GM19035 (cell line): ENCODE measurements at regions not wholly inside any gene's neighbourhood (a gene's known extent, or its start where the extent isn't known, plus 50 kb on each side); places are given as distances from the start of the nearest gene placed in this dataset.
"Not testable (repeated sequence)": the region's sequence is repeated elsewhere in the genome, so short reads cannot be mapped to it uniquely, and the experiment has no call there.

Experiments
- ATAC-seq: cut with Tn5 transposase; IDR thresholded peaks from one replicate; pipeline ENCODE4 v1.9.1; 2021; ENCODE audit not compliant: unreplicated experiment

DNA sequence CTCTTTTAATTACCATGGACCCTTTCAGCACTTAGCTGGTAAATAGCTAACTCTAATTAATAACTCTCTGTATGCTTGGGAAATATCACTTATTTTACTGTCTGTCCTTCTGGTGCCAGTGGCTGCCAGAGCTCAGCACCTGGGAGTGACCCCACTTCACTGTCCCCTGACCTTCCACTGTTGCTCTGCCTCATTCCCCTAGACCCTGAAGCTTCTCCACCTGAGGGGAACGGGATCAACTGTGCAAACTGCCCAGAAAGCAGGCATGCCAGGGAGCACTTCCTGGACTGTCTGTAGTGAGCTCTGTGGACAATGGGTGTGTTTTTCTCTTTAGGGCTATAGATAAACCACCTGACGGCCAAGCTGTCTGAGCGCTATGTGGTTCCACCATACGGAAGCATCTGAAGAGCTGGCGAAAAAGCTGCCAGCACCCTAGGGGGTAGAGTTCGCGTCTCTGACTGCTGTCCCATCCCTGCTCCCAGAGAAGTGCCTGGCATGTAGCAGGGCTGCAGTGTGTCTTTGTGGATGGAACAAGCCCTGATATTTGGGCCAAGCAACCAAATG, 106.3 kb upstream of the FOXA2 start:
- no peak for ATAC-seq

DNA sequence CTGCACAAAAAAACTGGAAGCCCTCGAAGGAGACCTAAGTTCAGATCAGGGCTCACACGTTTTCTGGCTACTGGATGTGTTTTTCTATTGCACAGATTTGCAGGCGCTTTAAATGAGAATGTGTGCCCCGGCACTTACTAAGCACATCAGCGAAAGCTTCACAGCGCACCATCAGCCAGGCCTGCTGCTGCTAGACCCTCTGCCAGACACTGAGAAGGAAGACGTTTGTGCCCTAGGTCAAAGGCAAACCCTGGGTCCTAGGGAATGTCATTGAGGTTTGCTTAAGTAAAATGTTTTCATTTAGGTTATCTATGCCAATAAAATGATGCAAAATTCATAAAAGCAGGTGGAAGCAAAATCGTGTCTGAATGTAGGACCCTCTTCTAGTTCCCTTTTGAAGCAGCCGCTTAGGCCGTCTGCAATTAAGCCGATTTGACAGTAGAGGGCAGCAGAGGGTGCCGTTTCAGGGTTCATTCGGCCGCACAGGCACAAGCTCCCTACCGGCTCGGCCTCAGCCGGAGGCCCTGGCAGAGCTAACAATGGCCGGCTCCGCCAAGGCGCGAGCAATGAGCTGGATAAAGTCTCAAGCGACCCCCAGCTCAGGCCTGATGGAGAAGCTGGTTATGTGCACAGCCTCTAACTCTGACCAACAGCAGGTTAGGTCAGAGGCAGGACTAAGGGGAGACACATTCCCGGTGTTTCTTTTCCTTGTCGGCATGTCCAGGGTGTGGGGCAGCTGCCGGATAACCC, 107.2 kb upstream of the FOXA2 start:
- ATAC-seq, result peak; percentile 92

DNA sequence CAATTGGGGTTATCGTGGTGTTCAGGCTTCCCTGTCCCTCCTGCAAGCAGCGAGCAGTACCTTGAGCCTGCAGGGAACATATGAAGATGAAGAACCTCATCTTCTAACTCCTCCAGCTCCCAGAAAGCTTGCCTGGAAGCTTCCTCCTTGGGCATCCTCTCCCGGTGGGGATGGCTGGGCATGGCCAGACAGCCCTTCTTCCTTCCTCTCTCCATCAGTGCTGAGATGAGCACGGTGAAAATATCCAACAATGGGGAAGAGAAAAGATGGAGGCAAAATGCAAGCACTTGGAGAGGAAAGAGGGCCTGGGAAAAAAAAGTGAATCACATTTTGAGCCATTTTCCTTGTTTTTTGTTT, 107.7 kb upstream of the FOXA2 start:
- ATAC-seq, result no peak

DNA sequence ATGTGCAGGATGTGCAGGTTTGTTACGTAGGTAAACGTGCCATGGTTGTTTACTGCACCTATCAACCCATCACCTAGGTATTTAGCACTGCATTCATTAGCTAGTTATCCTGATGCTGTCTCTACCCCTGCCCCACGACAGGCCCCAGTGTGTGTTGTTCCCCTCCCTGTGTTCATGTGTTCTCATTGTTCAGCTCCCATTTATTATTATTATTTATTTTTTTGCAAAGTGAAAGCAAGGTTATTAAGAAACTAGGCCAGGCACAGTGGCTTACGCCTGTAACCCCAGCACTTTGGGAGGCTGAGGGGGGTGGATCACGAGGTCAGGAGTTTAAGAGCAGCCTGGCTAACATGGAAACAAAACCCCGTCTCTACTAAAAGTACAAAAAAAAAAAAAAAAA, 108.2 kb upstream of the FOXA2 start:
- ATAC-seq, result not testable (repeated sequence)

DNA sequence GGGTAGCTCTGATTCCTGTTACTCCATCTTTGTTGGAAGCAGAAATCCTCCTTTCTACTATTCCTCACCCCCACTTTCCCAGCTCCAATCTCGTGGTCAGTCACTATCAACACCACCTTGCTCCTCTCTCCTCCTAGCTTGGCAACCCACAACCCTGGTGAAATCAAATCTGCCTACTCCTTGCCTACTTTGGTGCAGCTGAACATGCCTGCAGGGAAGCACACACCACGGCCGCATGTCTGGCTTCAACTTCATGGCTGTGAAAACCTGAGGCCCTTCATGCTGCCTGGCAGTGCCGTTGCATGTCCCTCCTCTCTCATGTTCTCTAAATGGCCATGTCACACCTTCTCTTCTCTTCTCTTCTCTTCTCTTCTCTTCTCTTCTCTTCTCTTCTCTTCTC, 112.4 kb upstream of the FOXA2 start:
- ATAC-seq, result no peak

DNA sequence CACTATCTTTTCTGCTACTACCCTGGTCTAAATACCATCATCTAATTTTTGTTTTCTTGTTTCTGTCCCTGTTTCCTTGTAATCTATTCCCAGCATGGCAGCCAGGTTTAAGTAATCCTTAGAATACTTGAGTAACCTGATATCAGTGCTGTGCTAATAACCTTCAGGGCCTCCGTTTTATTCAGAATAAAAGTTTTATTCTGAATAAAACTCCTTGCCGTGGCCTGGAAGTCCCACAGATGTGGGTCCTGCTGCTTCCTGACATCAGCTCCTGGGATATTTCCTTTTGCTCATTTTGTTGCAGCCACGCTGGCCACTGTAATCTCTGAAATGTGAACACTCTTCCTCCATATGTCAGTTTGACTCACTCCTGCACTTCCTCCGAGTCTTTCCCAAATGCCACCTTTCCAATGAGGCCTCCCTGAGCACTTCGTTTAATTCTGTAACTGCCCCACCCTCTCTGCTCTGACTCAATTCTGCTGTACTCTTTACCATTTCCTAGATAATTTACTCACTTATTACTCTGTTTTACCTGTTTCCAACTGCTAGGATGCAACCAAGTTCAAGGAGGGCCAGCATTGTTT, 114.0 kb upstream of the FOXA2 start:
- ATAC-seq, result no peak

DNA sequence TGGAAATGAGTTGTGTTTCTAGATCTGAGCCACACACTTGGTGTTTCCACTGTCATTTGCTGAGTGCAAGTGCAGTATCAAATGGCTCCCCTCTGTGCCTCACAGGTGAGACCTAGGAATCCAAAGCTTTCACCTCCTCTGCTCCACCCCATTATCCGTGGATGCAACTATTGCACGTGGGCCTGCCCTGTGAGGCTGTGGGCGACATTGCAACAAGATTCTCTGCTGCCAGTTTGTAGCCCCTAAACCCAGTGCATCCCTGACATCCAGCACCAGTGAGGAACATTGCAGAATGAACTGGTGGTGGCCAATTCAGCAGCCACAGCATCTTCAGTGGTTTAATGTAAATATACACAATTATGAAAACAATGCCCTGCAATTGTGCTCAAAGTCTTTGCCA, 115.0 kb upstream of the FOXA2 start:
- ATAC-seq, result no peak

DNA sequence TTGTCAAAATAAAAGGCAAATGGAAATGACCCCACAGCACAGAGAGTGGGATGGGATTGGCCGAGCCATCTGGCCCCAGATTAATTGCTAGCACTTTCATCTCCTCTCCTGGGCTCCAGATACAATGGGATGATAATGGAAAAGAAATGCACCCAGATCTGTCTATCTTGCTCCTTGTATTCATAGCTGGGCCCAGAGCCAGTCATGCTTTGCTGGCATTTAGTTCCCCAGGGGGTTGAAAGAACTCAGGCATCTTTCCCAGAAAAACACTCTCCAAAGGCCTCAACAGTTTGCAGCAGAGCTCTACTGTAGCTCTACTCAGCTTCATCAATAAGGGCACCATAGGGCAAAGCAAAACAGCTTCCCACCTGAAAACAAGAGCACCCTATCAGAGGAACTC, 116.0 kb upstream of the FOXA2 start:
- no peak for ATAC-seq

DNA sequence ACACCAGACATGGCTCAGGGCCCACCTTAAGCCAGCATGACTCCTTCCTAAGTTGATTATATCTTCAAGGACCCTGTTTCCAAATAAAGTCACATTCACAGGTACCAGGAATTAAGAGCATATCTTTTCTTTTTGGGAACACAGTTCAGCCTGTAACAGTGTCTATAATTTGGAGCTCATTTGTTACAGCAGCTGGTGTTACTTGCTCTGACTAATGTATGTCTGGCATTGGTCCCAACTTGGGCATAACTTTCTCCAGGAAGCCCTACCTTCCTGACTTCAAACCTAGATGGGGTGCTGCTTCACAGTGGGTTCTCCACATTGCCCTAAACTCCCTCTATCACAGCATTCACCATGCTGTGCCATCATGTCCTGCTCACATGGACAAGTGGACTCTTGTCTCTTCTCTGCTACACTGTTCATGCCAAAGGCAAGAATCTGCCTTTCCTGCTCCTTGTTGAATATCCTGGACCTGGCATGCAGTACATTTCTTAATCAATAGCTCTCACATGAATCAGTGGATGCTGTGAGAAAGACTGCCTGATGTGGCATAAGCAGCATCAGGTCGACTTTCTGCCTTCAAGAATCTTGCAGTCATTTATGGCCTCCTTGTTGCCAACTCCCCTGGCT, 117.4 kb upstream of the FOXA2 start:
- ATAC-seq, result no peak

DNA sequence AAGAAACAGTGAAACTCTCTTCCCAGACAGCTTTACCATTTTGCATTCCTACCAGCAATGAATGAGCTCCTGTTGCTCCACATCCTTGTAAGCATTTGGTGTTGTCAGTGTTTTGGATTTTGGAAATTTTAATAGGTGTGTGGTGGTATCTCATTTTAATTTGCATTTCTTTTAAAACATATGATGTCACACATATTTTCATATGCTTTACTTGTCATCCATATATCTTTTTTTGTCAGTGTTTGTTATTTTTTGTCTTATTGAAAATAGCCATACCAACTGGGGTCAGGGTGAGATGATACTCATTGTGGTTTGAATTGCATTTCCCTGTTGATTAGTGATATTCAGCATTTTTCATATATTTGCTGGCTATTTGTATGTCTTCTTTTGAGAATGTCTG, 119.5 kb upstream of the FOXA2 start:
- no peak for ATAC-seq

DNA sequence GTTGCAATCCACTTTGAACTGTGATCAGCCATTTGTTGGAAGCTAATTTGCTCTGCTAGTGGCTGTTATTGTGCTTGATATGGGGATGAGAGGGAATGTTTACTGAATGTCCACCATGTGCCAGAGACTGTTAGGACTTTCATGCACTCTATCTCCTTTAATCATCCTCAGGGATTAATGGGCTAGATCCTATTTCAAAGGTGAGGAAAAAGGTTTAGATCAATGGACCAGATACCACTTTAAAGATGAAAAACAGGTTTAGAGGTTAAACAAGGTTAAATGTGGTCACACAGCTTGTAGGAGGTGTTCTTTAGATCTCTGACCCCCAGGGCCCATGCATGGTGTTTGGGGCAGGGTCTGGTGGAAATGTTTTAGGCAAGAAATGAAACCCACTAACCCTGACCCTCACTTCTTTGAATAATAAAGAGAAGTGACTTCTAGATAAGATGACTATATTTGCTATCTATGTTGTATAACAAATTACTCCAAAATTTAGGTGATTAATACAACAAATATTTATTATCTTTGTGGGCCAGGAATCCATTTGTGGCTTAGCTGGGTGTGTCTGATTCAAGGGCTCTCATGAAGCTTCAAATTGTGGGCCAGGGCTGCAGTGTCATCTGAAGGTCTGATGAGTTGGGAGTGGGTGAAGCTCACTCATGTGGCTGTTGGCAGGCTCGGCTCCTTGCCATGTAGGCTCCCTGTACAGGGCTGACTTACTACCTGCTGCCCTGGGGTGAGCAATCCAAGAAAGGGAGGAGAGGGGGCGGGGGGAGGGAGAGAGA, 127.8 kb upstream of the FOXA2 start:
- ATAC-seq, result no peak

DNA sequence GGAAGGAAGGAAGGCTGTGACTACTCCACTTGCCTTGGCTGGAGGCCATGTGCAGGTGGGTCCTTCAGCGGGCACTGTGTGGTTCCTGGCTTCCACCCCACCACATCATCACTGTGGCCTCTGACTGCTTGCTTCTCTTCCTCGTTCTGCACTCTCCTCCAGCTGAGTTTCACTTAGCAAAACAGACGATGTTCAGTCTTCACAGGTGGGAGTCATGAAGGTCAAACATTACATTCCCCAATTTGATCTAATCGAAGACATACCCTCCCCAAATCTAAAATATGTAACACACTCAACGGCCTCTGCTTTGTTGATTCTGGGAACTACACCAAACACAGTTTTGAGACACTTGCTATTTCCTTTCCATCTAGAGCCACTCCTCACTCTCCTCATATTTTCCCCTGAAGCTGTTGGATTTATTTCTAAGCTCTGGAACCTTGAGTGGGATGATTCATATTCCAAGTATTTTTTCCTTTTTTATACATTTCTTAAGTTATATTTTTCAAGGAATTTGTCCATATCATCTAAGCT, 132.5 kb upstream of the FOXA2 start:
- no peak for ATAC-seq

DNA sequence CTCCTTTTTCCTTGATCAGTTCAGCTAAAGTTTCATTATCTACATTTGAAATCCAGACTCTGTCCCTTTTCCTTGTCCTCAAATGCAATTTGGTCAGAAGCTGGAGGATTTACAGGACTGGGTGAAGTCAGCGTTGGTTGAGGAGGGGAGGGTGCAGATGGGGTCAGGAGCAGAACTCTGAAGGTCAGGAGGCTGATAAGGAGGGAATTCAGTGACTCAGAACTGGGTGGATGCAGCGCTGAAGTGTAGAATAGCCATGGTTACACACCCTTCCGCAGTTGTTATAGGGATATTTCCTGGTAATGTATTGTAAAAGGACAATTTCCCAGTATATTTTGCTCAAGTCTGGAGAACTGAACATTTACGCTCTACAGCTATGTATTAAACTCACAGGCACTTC, 133.1 kb upstream of the FOXA2 start:
- no peak for ATAC-seq

DNA sequence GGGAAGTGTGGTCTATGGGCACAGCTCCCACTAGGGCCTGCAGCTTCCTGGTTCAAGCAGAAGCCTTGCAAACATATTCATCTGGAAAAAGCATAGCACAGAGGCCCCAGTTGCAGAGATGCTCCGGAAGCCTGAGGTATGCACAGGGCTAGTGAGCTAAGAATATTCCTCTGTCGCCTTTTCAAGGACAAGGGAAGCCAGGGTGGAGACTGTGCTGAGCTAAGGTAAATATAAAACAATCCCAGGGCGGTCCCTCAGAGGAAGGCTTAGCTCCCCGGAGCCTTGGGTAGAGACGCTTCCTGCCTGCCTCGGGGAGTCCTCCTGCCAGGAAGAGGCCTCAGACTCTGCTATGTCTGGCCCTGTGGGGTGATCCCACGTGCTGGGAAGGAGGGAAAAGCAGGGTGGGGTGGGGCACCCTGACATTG, 134.8 kb upstream of the FOXA2 start:
- no peak for ATAC-seq

DNA sequence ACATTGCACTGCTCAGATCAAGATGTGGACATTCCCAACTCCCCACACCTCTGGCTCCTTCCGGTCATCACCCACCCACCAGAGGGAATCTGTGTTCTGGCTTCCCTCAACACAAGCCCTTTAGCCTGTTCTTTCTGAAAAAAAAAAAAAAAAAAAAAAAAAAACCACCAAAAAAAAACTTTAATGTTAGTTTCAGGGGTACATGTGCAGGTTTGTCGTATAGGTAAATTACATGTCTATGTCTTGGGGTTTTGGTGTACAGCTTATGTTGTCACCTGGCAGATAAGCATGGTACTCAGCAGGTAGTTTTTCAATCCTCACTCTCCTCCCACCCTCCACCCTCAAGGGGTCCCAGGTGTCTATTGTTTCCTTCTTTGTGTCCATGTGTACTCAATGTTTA, 135.8 kb upstream of the FOXA2 start:
- ATAC-seq, result no peak

DNA sequence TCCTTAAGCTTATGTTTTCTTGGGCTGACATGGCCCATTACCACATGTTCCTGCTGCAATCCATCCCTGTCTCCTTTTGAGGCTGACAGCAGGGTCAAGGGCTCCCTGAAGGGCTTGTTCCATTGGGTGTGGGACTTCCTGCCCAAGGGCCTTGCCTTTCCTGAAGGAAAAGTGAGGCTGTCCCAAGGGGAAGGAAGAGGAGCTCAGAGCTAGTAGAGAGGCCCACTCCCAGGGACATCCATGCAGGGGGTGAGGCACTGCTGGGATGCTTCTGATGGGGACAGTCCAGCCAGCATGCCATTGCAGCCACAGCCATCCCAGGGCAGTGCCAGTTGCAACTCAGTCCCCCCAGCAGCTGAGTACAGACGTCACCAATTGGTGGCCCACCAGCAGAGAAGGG, 138.4 kb upstream of the FOXA2 start:
- no peak for ATAC-seq

DNA sequence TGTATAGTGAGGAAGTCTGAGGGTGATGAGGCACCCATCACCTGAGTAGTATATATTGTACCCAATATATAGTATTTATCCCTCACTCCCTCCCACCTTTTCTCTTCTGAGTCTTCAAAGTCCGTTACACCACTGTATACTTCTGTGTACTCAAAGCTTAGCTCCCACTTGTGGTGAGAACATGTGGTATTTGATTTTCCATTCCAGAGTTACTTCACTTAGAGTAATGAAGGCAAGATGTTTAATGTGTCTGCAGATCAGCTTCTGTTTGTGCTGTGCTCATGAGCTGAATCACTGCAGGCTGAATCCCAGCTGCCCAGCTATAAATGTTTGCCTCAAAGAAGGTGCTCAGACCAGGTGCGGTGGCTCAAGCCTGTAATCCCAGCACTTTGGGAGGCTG, 139.3 kb upstream of the FOXA2 start:
- ATAC-seq, result no peak

DNA sequence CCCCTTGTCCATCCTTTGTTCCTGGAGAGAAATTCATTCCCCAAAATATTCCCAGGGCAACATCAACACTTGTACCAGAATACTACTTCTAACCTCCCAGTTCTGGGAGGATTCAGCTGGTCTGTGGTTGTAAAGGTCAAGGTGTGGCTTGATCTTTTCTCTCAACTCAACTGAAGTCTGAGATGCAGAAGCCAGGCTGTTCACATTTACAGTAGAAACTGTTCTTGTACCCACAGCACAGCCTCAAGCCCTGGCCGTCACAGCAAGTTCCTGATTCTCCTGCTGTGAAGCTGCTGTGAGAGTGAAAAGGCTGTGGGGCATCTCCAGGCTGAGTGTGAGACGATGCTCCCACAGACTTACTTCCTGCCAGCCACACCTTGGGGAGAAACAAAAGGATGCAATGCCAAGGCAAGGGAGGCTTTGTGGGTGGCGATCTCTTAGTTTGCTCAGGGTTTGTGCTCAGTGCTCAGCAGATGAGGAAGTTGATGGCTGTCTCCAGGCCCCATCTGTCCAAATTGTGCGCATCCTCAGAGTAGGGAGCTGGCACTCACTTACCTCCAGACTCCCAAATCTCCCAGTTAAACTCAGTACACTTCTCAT, 143.9 kb upstream of the FOXA2 start:
- ATAC-seq, result no peak

DNA sequence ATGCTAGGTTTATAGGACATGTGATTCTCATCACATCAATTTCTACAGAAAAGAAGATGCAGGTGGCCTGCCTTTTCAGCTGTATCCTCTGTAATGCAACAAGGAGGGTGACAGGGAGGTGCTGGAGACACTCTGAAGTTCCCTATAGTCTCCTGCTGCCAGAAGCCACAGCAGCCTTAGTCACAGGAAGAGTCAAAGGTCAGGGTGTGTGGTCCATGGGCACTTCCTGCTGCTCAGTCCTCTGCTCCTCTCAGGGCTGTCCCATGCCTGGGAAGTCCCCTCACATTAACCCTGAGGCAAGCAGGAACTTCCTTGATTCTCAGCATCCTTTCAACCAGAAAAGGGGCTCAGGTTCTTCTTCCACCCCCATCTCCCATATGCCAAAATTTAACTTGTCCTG, 144.8 kb upstream of the FOXA2 start:
- no peak for ATAC-seq

DNA sequence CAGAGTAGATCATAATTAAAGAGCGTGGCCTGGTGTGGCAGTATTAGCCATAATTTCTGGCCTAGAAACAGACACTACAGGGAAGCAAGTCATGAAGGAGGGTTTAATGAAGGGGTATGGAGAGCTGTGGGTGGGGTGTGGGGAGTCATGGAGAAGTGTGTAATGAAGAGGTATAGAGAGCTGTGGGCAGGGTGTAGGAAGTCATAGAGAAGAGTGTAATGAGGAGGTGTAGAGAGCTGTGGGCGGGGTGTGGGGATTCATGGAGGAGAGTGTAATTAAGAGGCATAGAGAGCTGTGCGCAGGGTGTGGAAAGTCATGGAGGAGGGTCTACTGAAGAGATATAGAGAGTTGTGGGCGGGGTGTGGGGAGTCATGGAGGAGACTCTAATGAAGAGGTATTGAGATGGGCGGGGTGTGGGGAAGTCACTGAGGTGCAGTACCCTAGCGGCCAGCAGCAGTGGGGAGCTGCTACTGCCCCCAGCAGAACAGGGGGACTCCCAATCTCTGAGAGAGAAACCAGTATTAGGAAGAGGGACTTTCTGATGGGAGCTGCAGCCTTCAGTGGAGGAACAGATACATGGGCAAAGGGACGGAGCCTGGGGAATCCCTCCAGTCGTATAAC, 145.4 kb upstream of the FOXA2 start:
- ATAC-seq, result no peak
